ENCODE measurements at regions not wholly inside any gene's neighbourhood (a gene's known extent, or its start where the extent isn't known, plus 50 kb on each side); places are given as distances from the start of the nearest gene placed in this dataset.

DNA sequence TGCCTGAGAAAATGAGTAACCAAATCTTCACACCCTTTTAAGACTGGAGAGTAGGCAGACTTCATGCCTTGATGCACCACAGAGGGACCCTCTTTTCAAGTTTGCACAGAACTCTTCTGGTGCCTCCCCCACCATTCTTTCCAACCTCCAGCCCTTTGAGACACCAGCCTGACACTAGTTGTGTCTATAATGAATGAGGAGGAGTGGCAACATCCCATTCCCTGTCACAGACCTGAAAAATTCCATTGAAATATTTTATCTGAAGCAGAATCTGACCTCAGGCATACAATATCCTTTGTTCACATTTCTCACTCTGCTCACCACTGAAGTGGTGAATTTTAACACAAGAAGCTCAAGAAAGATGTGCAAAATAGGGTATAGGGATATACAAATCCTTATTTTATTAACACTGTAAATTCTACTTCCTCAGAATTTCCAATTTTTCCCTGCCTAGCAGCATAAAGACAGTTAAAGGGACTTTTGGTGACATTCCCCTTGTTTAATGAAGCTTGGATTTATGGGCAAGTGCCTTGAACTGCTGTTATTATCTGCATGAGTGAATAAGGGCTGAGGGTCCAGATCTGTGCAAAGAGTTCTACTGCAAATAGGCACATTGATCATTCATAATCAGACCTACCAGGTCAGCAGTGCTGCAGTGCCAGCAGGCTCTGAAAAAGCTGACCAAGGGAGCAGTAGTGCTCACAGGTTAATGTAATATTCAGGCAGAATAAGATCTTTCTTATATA is 149.9 kb upstream of the PAQR3 start:
- Histone ChIP-seq H3K27me3 (no peaks in the 10 kb centered on the region), H3K27ac (no peak overlapping the region), H3K4me3 (no peak overlapping the region), H3K9me3 (peaks cover 0 to 4% (median 0%) of the 10 kb centered on the region in 11 donors), H3K4me1 (no peaks in the 10 kb centered on the region), H3K36me3 (no peaks in the 10 kb centered on the region)
- DNase-seq (no peak), ATAC-seq (no peak)
- TF ChIP-seq, protein P1, sequence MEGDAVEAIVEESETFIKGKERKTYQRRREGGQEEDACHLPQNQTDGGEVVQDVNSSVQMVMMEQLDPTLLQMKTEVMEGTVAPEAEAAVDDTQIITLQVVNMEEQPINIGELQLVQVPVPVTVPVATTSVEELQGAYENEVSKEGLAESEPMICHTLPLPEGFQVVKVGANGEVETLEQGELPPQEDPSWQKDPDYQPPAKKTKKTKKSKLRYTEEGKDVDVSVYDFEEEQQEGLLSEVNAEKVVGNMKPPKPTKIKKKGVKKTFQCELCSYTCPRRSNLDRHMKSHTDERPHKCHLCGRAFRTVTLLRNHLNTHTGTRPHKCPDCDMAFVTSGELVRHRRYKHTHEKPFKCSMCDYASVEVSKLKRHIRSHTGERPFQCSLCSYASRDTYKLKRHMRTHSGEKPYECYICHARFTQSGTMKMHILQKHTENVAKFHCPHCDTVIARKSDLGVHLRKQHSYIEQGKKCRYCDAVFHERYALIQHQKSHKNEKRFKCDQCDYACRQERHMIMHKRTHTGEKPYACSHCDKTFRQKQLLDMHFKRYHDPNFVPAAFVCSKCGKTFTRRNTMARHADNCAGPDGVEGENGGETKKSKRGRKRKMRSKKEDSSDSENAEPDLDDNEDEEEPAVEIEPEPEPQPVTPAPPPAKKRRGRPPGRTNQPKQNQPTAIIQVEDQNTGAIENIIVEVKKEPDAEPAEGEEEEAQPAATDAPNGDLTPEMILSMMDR (IDR thresholded peaks at IDR 0.05) = no peak
- intact Hi-C loops (cut with DNase I) = no loop called here

DNA sequence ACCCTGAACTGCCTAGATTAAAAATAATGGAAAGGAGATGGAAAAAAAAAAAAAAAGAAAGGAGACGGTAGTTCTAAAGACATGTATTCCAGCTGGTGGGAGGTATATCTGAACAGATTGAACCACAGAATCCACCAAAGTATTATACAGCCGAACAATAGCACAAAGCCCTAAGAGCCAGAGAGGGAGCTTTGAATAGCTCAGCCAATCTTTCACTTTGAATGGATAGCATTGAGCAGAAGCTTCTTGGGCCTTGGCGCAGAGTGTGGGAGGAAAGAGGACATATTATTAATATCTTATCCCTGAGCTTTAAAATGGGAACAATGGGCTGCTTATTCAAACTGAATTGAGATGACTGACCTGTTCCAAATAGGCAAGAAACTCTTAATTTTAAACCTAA is 147.8 kb upstream of the PAQR3 start:
- H3K9me3 ChIP-seq = peaks cover 0 to 12% (median 5%) of the 10 kb centered on the region in 11 donors
- DNase-seq = no peak
- no peak overlapping the region for H3K27ac ChIP-seq
- 61 to 86% methylated on average over 3 of the region's 3 CpGs for WGBS, 2 donors
- no peak overlapping the region for H3K4me3 ChIP-seq
- ATAC-seq = no peak
- no peaks in the 10 kb centered on the region for H3K27me3 ChIP-seq
- H3K36me3 ChIP-seq = no peaks in the 10 kb centered on the region
- TF ChIP-seq, protein P1 (IDR thresholded peaks at IDR 0.05) = no peak
- peaks cover 0 to 3% (median 0%) of the 10 kb centered on the region in 9 donors for H3K4me1 ChIP-seq
- intact Hi-C loops (cut with DNase I) = no loop called here

DNA sequence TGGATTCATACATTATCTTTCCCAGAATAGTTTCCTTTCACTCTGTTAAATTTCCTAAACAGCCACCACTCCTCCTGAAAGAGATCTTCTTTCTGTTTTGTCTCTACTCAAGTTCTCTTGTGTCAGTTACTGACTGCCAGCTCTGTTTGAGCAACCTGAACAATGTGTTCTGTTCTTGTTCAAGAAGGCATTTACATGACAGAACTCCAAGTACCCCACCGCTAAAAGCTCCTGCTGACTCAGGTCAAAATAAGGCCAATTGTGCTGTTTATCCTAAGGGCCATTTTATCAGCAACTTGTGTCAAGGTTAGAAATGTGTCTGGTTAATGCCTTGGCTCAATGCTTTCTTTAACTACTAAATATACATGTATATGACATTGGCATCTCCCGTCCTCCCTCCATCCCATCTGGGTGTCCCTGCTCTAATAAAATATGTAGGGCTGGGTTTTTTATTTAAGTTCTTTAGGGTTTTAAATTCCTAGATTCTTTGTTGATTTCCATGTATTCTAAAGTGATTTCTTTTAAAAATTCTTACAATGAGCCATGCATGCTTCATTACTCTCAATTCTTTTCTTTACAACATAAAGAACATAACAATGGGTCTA is 144.3 kb upstream of the PAQR3 start:
- ATAC-seq = peak in 7 of 8 donors; percentile 55 to 99 (median 91)
- H3K27ac ChIP-seq = peak overlapping the region in 9 of 10 donors; percentile 9 to 68 (median 32)
- 18 to 26% methylated on average over 2 of the region's 2 CpGs for WGBS, 2 donors

DNA sequence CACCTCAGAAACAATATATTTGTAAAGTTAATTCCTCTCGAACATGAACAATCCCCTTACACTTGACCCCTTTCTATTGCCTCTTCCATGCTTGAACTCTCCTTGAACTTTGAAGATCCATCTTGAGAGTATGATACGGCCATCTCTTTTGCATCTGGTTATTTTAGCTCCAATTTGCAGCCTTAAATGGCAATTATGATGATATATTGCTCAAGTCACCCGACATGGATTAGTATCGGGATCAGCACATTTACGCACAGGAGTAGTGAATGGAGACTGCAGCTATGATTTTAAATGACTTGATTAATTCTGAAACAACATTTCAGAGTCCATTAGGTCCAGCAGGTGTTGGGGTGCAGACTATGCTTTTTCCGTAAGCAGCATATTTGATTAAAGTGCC is 143.8 kb upstream of the PAQR3 start:
- Histone ChIP-seq H3K27ac (peak overlapping the region in 8 of 10 donors; percentile 25 to 68 (median 39)), H3K9me3 (peaks cover 0 to 26% (median 10%) of the 10 kb centered on the region in 11 donors), H3K4me1 (peaks cover 0 to 10% (median 0%) of the 10 kb centered on the region in 9 donors), H3K4me3 (no peak overlapping the region), H3K36me3 (no peaks in the 10 kb centered on the region), H3K27me3 (no peaks in the 10 kb centered on the region)
- ATAC-seq (peak in 1 of 8 donors; percentile 40), DNase-seq (no peak)
- TF ChIP-seq, protein P1 (IDR thresholded peaks at IDR 0.05) = no peak
- 41 to 46% methylated on average over 6 of the region's 6 CpGs for WGBS, 2 donors
- intact Hi-C loops (cut with DNase I) = no loop called here

More for the DNA sequence above, 144.3 kb upstream of the PAQR3 start:
- intact Hi-C loops (cut with DNase I) = no loop called here
- Histone ChIP-seq H3K36me3 (no peaks in the 10 kb centered on the region), H3K4me1 (peaks cover 0 to 8% (median 0%) of the 10 kb centered on the region in 9 donors), H3K9me3 (peaks cover 0 to 26% (median 10%) of the 10 kb centered on the region in 11 donors), H3K4me3 (no peak overlapping the region), H3K27me3 (no peaks in the 10 kb centered on the region)
- TF ChIP-seq, protein P1 (IDR thresholded peaks at IDR 0.05) = no peak
- DNase-seq = peak in 1 of 2 donors; percentile 11
